HFFc6 (cell line): ENCODE measurements at regions not wholly inside any gene's neighbourhood (a gene's known extent, or its start where the extent isn't known, plus 50 kb on each side); places are given as distances from the start of the nearest gene placed in this dataset.

Experiments used
- DNase-seq: peaks from one replicate; pipeline ENCODE4 v3.0.0-alpha.2; 2018
- H3K27ac Mint-ChIP-seq: 2 replicates; pipeline ENCODE4 v1.8.0; 2020; ENCODE audit warnings: mild to moderate bottlenecking, mixed read lengths
- H3K27me3 Mint-ChIP-seq: 2 replicates; pipeline ENCODE4 v1.8.0; 2021; ENCODE audit warnings: mild to moderate bottlenecking, moderate library complexity, mixed read lengths; ENCODE audit not compliant: insufficient read depth
- H3K36me3 Mint-ChIP-seq: 2 replicates; pipeline ENCODE4 v1.8.0; 2021; ENCODE audit warnings: low read depth, mixed read lengths
- H3K4me1 Mint-ChIP-seq: 2 replicates; pipeline ENCODE4 v1.8.0; 2020; ENCODE audit warnings: low read depth, mixed read lengths
- H3K4me3 Mint-ChIP-seq: 2 replicates; pipeline ENCODE4 v1.8.0; 2020; ENCODE audit warnings: mild to moderate bottlenecking, moderate library complexity, mixed read lengths
- H3K9me3 Mint-ChIP-seq: 2 replicates; pipeline ENCODE4 v1.8.0; 2020; ENCODE audit warnings: mild to moderate bottlenecking, mixed read lengths
- CTCF ChIP-seq: fragments of 200-600 bp; sonication (generic); IDR thresholded peaks from 2 replicates; pipeline ENCODE4 v1.5.0; 2021; ENCODE audit warnings: antibody characterized with exemption, mild to moderate bottlenecking

GRCh38 chr6:166775180-166775922, 148.3 kb upstream of the RPS6KA2 start:
- TF ChIP-seq CTCF, result peak; percentile 90
- DNase-seq, result peak; percentile 64
- no peaks in the 10 kb centered on the region for H3K36me3 Mint-ChIP-seq
- H3K27ac Mint-ChIP-seq, result no peak overlapping the region
- no peaks in the 10 kb centered on the region for H3K9me3 Mint-ChIP-seq
- H3K4me3 Mint-ChIP-seq, result no peak overlapping the region
- H3K4me1 Mint-ChIP-seq, result peaks cover 6% of the 10 kb centered on the region
- H3K27me3 Mint-ChIP-seq, result peaks cover 24% of the 10 kb centered on the region

- no peak for TF ChIP-seq CTCF
- Mint-ChIP-seq H3K9me3 (no peaks in the 10 kb centered on the region), H3K27me3 (peaks cover 29% of the 10 kb centered on the region)
These were observed 147.7 kb upstream of the RPS6KA2 start for GRCh38 chr6:166774770-166775169.

GRCh38 chr6:166774292-166774691, 147.2 kb upstream of the RPS6KA2 start:
- Mint-ChIP-seq H3K27me3 (peaks cover 29% of the 10 kb centered on the region), H3K4me3 (no peak overlapping the region), H3K36me3 (no peaks in the 10 kb centered on the region), H3K9me3 (no peaks in the 10 kb centered on the region), H3K27ac (no peak overlapping the region), H3K4me1 (peaks cover 6% of the 10 kb centered on the region)
- TF ChIP-seq CTCF, result no peak
- no peak for DNase-seq

More at GRCh38 chr6:166774770-166775169, 147.7 kb upstream of the RPS6KA2 start:
- Mint-ChIP-seq H3K36me3 (no peaks in the 10 kb centered on the region), H3K27ac (no peak overlapping the region), H3K4me3 (no peak overlapping the region), H3K4me1 (peaks cover 6% of the 10 kb centered on the region)
- DNase-seq, result no peak

GRCh38 chr6:166772518-166772917, 145.5 kb upstream of the RPS6KA2 start:
- H3K4me1 Mint-ChIP-seq, result peaks cover 6% of the 10 kb centered on the region
- no peak overlapping the region for H3K27ac Mint-ChIP-seq
- H3K4me3 Mint-ChIP-seq, result no peak overlapping the region
- H3K36me3 Mint-ChIP-seq, result no peaks in the 10 kb centered on the region
- DNase-seq, result no peak
- no peaks in the 10 kb centered on the region for H3K9me3 Mint-ChIP-seq
- peaks cover 35% of the 10 kb centered on the region for H3K27me3 Mint-ChIP-seq
- TF ChIP-seq CTCF, result peak; percentile 30; the same call in 1 of the 2 replicates

- no peak for DNase-seq
- no peak overlapping the region for H3K27ac Mint-ChIP-seq
- H3K9me3 Mint-ChIP-seq, result no peaks in the 10 kb centered on the region
- H3K4me3 Mint-ChIP-seq, result no peak overlapping the region
- peaks cover 33% of the 10 kb centered on the region for H3K27me3 Mint-ChIP-seq
- no peak for TF ChIP-seq CTCF
- H3K4me1 Mint-ChIP-seq, result peaks cover 6% of the 10 kb centered on the region
- H3K36me3 Mint-ChIP-seq, result no peaks in the 10 kb centered on the region
These were observed 144.7 kb upstream of the RPS6KA2 start for GRCh38 chr6:166771701-166772100.
